GM21576 (cell line): ENCODE measurements at regions not wholly inside any gene's neighbourhood (a gene's known extent, or its start where the extent isn't known, plus 50 kb on each side); places are given as distances from the start of the nearest gene placed in this dataset.
"Not testable (repeated sequence)": the region's sequence is repeated elsewhere in the genome, so short reads cannot be mapped to it uniquely, and the experiment has no call there.

Source experiments
- ATAC-seq: cut with Tn5 transposase; IDR thresholded peaks from one replicate; pipeline ENCODE4 v1.9.1; 2021; ENCODE audit warnings: mild to moderate bottlenecking, moderate library complexity; ENCODE audit not compliant: unreplicated experiment

- ATAC-seq = not testable (repeated sequence)
Measured at GRCh38 chr5:6241056-6241455, 137.3 kb downstream of the MED10 start.

- ATAC-seq = peak; percentile 75
Measured at GRCh38 chr5:6236858-6237481, 141.4 kb downstream of the MED10 start.

- ATAC-seq = no peak
Measured at GRCh38 chr5:6236170-6236793, 142.1 kb downstream of the MED10 start.

GRCh38 chr5:6235726-6236125 lies 142.6 kb downstream of the MED10 start:
- ATAC-seq = no peak

GRCh38 chr5:6228257-6229250 lies 149.8 kb downstream of the MED10 start:
- no peak for ATAC-seq

GRCh38 chr5:6225121-6225607 lies 153.2 kb downstream of the MED10 start:
- no peak for ATAC-seq

GRCh38 chr5:6224406-6224805 lies 153.9 kb downstream of the MED10 start:
- ATAC-seq = no peak

- no peak for ATAC-seq
Measured at GRCh38 chr5:6222899-6223298, 155.4 kb downstream of the MED10 start.

- no peak for ATAC-seq
Measured at GRCh38 chr5:6222121-6222520, 156.2 kb downstream of the MED10 start.

DNA sequence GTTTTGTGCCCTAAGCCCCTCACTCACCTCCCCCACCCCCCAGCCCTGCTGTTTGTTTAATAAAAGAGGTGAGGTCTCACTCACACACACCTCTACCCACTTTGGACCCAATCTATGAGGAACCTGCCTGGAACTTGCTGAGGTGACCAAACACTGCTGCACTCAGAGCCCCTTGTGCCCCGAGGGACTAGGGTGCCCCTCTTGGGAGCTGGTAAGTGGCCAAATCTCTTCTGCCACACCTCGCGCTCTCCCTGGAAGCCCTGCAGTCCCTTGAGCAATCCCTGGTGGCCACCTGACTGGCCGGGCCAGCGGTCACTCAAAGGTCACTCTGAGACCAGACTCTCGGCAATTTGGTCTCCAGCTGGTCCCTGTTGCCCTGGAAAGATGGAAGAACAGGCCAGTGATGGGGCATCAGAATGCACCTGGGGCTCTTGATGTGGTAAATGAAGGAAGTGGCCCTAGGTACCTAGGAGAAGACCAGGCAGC lies 157.2 kb downstream of the MED10 start:
- no peak for ATAC-seq

DNA sequence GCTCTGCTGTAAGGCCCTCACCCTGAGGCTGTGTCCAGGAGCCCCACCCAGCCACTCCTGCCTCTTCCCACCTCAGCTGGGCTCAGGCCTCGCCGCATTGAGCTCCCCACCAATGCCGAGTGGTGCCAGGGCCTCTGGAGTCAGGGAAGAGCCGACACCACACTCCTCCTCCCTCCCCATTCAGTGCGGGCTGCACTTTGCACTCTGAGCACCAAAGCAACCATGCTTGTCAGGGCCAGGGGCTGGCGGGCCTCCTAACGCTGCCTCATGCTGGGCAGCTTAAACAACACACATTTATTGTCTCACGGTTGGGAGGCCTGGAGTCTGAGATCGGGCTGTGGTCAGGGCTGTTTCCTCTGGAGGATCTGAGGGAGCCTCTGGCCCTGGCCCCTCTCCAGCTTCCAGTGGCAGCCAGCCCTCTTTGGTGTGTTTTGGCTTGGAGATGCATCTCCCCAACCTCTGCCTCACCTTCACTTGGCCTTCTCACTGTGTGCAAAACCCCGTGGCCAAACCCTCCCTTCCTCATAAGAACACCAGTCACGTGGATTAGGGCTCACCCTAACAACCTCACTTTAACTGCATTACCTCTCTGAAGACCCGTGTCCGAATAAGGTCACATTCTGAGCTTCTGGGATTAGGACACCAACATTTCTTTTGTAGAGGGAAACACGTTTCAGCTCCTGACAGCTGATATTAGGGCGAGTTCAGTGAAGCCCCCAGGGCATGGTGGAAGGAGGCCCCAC lies 157.8 kb downstream of the MED10 start:
- ATAC-seq = no peak

DNA sequence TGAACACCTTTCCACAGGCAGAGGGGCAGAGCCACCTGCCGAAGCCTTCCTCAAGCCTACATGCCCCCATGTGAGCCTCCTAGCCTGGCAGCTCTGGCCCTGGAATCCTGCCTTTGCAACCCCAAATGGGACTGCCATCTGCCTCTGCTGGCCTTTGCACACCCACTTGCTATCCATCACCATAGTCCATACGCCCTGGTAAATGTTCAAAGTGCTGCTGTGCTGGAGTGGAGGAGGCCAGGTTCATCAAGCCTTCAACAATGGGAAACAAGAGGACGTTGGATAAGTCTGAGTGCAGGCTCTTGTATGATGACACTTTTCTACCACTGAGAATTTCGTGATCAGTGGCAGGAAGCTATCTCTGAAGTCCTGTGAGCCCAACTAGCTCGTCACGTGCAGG lies 159.8 kb downstream of the MED10 start:
- ATAC-seq = no peak

GRCh38 chr5:6218116-6218515 lies 160.2 kb downstream of the MED10 start:
- no peak for ATAC-seq

GRCh38 chr5:6216471-6217075 lies 161.8 kb downstream of the MED10 start:
- no peak for ATAC-seq

- ATAC-seq = no peak
Measured at GRCh38 chr5:6215891-6216290, 162.5 kb downstream of the MED10 start.

DNA sequence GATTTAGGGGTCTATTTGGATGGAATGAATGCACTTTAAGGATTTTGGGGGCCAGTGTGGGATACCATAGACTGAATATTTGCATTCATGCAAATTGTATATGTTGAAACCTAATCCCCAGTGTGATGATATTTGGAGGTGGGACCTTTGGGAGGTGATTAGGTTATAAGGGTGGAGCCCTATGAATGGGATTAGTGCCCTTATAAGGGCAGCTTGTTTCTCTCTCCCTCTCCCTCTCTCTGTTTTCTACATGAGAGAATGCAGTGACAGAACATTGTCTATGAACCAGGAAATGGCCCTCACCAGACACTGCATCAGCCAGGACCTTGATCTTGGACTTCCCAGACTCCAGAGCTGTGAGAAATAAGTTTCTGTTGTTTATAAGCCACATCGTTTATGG lies 166.1 kb downstream of the MED10 start:
- ATAC-seq = no peak

DNA sequence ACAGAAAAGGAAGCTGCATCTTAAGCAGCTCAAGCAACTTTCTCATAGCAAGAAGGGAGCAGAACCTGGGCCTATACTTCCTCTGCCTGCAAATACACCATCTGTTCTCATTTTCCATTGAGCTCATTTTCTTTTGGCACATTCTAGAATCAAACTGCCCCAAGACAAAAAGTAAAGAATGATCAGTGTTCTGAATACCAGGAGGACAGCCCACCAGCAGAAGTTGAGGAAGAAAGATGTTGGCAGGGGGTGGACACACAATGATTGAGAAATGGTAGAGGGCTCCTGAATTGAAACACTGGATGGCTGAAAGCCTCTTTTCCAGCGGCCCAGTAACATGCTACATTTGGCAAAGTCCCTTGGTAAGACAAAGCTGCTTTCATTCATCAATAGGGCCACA lies 171.8 kb downstream of the MED10 start:
- no peak for ATAC-seq

- ATAC-seq = peak; percentile 50
Measured at GRCh38 chr5:6202968-6203365, 175.4 kb downstream of the MED10 start.

DNA sequence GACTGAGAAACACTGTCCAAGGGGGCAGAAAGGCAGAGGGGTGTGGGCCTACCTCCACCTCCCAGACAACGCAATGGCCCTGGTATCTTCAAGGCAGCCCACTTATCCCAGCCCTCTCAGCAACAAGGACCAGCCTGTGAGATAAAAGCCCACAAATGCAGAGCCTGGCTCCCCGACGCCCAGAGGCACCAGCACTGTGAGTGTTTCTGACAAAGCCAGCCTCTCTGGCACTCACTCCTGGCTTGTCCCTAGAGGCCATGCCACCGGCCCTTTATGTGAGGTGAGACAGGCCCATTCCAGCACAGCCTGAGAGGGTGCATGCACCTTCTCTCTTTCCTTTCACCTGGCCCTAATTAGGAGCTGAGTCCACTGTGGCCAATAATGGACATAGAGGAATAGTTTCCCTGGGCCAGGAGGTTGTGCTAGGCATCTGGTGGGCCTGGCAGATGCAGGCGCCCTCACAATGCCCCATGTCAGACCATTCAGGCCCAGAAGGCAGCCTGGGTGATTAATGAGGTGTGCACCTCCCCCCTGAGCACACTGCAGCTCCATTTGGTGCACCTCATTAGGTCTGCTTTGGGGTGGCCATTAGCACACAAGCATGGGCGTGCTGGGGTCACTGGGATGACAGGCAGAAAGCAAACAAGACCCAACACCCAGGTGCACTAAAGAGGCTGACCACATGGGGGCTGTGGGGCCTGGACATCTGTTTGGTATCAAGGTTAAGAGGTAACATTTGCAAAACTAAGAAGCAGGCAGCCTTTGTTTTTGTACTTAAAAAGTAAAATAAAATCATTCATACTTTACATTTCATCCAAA lies 176.0 kb downstream of the MED10 start:
- no peak for ATAC-seq
